ENCODE measurements at regions not wholly inside any gene's neighbourhood (a gene's known extent, or its start where the extent isn't known, plus 50 kb on each side); places are given as distances from the start of the nearest gene placed in this dataset.

DNA sequence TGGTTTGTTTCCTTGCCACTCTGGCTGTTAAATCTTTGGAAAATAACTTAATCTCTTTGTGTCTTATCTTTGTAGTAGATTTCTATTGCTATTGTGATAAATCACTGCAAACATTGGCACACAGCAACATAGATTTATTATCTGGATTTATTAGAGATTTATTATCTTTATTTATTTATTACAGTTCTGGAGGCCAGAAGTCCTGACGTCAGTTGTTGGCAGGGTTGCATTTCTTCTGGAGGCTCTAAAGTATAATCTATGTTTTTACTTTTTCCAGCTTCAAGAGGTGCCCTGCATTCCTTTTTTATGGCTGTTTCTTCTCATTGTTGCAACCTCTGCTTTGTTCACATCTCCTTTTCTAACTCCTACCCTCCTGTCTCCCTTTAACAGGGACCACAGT lies 542.8 kb downstream of the GRXCR1 start:
- no peak for TF ChIP-seq POLR2AphosphoS5 (IDR thresholded peaks at IDR 0.05; ENCODE audit: low read depth)
- TF ChIP-seq GABPA (IDR thresholded peaks at IDR 0.05; ENCODE audit: low read depth): no peak
- TF ChIP-seq, protein P1, sequence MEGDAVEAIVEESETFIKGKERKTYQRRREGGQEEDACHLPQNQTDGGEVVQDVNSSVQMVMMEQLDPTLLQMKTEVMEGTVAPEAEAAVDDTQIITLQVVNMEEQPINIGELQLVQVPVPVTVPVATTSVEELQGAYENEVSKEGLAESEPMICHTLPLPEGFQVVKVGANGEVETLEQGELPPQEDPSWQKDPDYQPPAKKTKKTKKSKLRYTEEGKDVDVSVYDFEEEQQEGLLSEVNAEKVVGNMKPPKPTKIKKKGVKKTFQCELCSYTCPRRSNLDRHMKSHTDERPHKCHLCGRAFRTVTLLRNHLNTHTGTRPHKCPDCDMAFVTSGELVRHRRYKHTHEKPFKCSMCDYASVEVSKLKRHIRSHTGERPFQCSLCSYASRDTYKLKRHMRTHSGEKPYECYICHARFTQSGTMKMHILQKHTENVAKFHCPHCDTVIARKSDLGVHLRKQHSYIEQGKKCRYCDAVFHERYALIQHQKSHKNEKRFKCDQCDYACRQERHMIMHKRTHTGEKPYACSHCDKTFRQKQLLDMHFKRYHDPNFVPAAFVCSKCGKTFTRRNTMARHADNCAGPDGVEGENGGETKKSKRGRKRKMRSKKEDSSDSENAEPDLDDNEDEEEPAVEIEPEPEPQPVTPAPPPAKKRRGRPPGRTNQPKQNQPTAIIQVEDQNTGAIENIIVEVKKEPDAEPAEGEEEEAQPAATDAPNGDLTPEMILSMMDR (IDR thresholded peaks at IDR 0.05; ENCODE audit: insufficient read depth, low read length): no peak
- TF ChIP-seq REST (IDR thresholded peaks at IDR 0.05; ENCODE audit: insufficient replicate concordance, low read depth): no peak
- TF ChIP-seq SPI1 (IDR thresholded peaks at IDR 0.05; ENCODE audit: borderline replicate concordance, low read depth): no peak
- no peak overlapping the region for H3K4me3 ChIP-seq (replicated peaks; ENCODE audit: insufficient read depth, low read length)
- H3K27me3 ChIP-seq (ENCODE audit: insufficient read depth, poor library complexity, severe bottlenecking): no peaks in the 10 kb centered on the region
- H3K27ac ChIP-seq (replicated peaks): no peak overlapping the region
- no peak for DNase-seq (ENCODE audit: low read depth in 1 of 2, low spot score in 1 of 2)

DNA sequence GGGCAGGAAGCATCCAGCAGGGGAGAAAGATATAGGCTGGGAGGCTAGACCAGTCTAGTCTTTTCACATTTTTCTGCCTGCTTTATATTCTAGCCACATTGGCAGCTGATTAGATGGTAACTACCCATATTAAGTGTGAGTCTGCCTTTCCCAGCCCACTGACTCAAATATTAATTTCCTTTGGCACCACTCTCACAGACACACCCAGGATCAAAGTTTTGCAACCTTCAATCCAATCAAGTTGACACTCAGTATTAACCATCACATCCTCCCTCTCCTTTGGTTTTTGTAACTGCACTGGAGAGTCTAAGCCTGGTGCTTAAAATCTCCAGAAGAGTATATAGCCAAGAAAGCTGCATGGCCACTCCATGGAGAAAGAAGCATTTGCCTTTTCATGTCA lies 560.4 kb downstream of the GRXCR1 start:
- no peaks in the 10 kb centered on the region for H3K27me3 ChIP-seq (ENCODE audit: insufficient read depth, poor library complexity, severe bottlenecking)
- DNase-seq (ENCODE audit: low read depth in 1 of 2, low spot score in 1 of 2): no peak
- no peak overlapping the region for H3K27ac ChIP-seq (replicated peaks)
- TF ChIP-seq SPI1 (IDR thresholded peaks at IDR 0.05; ENCODE audit: borderline replicate concordance, low read depth): no peak
- no peak for TF ChIP-seq REST (IDR thresholded peaks at IDR 0.05; ENCODE audit: insufficient replicate concordance, low read depth)
- TF ChIP-seq GABPA (IDR thresholded peaks at IDR 0.05; ENCODE audit: low read depth): no peak
- no peak for TF ChIP-seq POLR2AphosphoS5 (IDR thresholded peaks at IDR 0.05; ENCODE audit: low read depth)
- TF ChIP-seq, protein P1 (IDR thresholded peaks at IDR 0.05; ENCODE audit: insufficient read depth, low read length): no peak
- H3K4me3 ChIP-seq (replicated peaks; ENCODE audit: insufficient read depth, low read length): no peak overlapping the region

- no peak overlapping the region for H3K4me3 ChIP-seq (replicated peaks; ENCODE audit: insufficient read depth, low read length)
- no peak for DNase-seq (ENCODE audit: low read depth in 1 of 2, low spot score in 1 of 2)
- no peaks in the 10 kb centered on the region for H3K27me3 ChIP-seq (ENCODE audit: insufficient read depth, poor library complexity, severe bottlenecking)
- TF ChIP-seq, protein P1 (IDR thresholded peaks at IDR 0.05; ENCODE audit: insufficient read depth, low read length): no peak
- TF ChIP-seq SPI1 (IDR thresholded peaks at IDR 0.05; ENCODE audit: borderline replicate concordance, low read depth) (no peak), GABPA (IDR thresholded peaks at IDR 0.05; ENCODE audit: low read depth) (no peak), POLR2AphosphoS5 (IDR thresholded peaks at IDR 0.05; ENCODE audit: low read depth) (no peak), REST (IDR thresholded peaks at IDR 0.05; ENCODE audit: insufficient replicate concordance, low read depth) (no peak)
- no peak overlapping the region for H3K27ac ChIP-seq (replicated peaks)
Observed at GRCh38 chr4:43456383-43456782, 563.9 kb downstream of the GRXCR1 start.
